GM18858 (cell line): ENCODE measurements at regions not wholly inside any gene's neighbourhood (a gene's known extent, or its start where the extent isn't known, plus 50 kb on each side); places are given as distances from the start of the nearest gene placed in this dataset.

Source experiments
- ATAC-seq: cut with Tn5 transposase; IDR thresholded peaks from one replicate; pipeline ENCODE4 v1.9.1; 2021; ENCODE audit not compliant: unreplicated experiment

- no peak for ATAC-seq
These were observed 207.2 kb upstream of the SETBP1 start for GRCh38 chr18:44473394-44474066.

- ATAC-seq: no peak
These were observed 206.6 kb upstream of the SETBP1 start for GRCh38 chr18:44474067-44474411.

GRCh38 chr18:44474591-44474990, 206.1 kb upstream of the SETBP1 start:
- no peak for ATAC-seq

GRCh38 chr18:44482761-44483160, 197.9 kb upstream of the SETBP1 start:
- ATAC-seq: no peak

GRCh38 chr18:44495151-44495550, 185.5 kb upstream of the SETBP1 start:
- no peak for ATAC-seq

- ATAC-seq: no peak
These were observed 183.4 kb upstream of the SETBP1 start for GRCh38 chr18:44497311-44497710.

- no peak for ATAC-seq
These were observed 182.8 kb upstream of the SETBP1 start for GRCh38 chr18:44497757-44498490.

- no peak for ATAC-seq
These were observed 179.7 kb upstream of the SETBP1 start for GRCh38 chr18:44500808-44501610.

- no peak for ATAC-seq
These were observed 178.5 kb upstream of the SETBP1 start for GRCh38 chr18:44502221-44502620.

- ATAC-seq: no peak
These were observed 177.9 kb upstream of the SETBP1 start for GRCh38 chr18:44502790-44503189.

GRCh38 chr18:44503854-44504253, 176.8 kb upstream of the SETBP1 start:
- ATAC-seq: no peak

GRCh38 chr18:44507729-44508325, 172.9 kb upstream of the SETBP1 start:
- ATAC-seq: peak; percentile 75

GRCh38 chr18:44508474-44508873, 172.2 kb upstream of the SETBP1 start:
- ATAC-seq: no peak

GRCh38 chr18:44509048-44509447, 171.6 kb upstream of the SETBP1 start:
- no peak for ATAC-seq

- no peak for ATAC-seq
These were observed 170.3 kb upstream of the SETBP1 start for GRCh38 chr18:44510390-44510789.

GRCh38 chr18:44513233-44513632, 167.5 kb upstream of the SETBP1 start:
- no peak for ATAC-seq

GRCh38 chr18:44514106-44514505, 166.6 kb upstream of the SETBP1 start:
- ATAC-seq: no peak

GRCh38 chr18:44514766-44515165, 165.9 kb upstream of the SETBP1 start:
- no peak for ATAC-seq

GRCh38 chr18:44516450-44516849, 164.2 kb upstream of the SETBP1 start:
- ATAC-seq: no peak

GRCh38 chr18:44517136-44517535, 163.6 kb upstream of the SETBP1 start:
- ATAC-seq: no peak

- ATAC-seq: no peak
These were observed 162.5 kb upstream of the SETBP1 start for GRCh38 chr18:44518091-44518615.
